HG03469 (cell line): ENCODE measurements at regions not wholly inside any gene's neighbourhood (a gene's known extent, or its start where the extent isn't known, plus 50 kb on each side); places are given as distances from the start of the nearest gene placed in this dataset.
"Not testable (repeated sequence)": the region's sequence is repeated elsewhere in the genome, so short reads cannot be mapped to it uniquely, and the experiment has no call there.

Source experiments
- ATAC-seq: cut with Tn5 transposase; IDR thresholded peaks from one replicate; pipeline ENCODE4 v1.9.1; 2021; ENCODE audit warnings: mild to moderate bottlenecking, moderate library complexity, moderate number of reproducible peaks; ENCODE audit not compliant: unreplicated experiment

GRCh38 chr2:17258861-17259260 lies 259.4 kb downstream of the RAD51AP2 start:
- no peak for ATAC-seq

GRCh38 chr2:17257189-17257909 lies 260.9 kb downstream of the RAD51AP2 start:
- no peak for ATAC-seq

- ATAC-seq: no peak
Measured at GRCh38 chr2:17255071-17255470, 263.2 kb downstream of the RAD51AP2 start.

GRCh38 chr2:17254421-17254820 lies 263.8 kb downstream of the RAD51AP2 start:
- ATAC-seq: no peak

- ATAC-seq: no peak
Measured at GRCh38 chr2:17252258-17252657, 266.0 kb downstream of the RAD51AP2 start.

GRCh38 chr2:17251171-17251570 lies 267.1 kb downstream of the RAD51AP2 start:
- no peak for ATAC-seq

GRCh38 chr2:17249249-17249648 lies 269.0 kb downstream of the RAD51AP2 start:
- ATAC-seq: no peak

GRCh38 chr2:17245906-17246305 lies 272.3 kb downstream of the RAD51AP2 start:
- no peak for ATAC-seq

GRCh38 chr2:17242813-17243485 lies 275.3 kb downstream of the RAD51AP2 start:
- ATAC-seq: no peak

- ATAC-seq: no peak
Measured at GRCh38 chr2:17239550-17239949, 278.7 kb downstream of the RAD51AP2 start.

GRCh38 chr2:17235167-17235566 lies 283.1 kb downstream of the RAD51AP2 start:
- no peak for ATAC-seq

- no peak for ATAC-seq
Measured at GRCh38 chr2:17232776-17233556, 285.3 kb downstream of the RAD51AP2 start.

GRCh38 chr2:17231394-17231965 lies 286.8 kb downstream of the RAD51AP2 start:
- ATAC-seq: no peak

GRCh38 chr2:17229414-17229813 lies 288.8 kb downstream of the RAD51AP2 start:
- no peak for ATAC-seq

- ATAC-seq: no peak
Measured at GRCh38 chr2:17228461-17228860, 289.8 kb downstream of the RAD51AP2 start.

GRCh38 chr2:17227856-17228255 lies 290.4 kb downstream of the RAD51AP2 start:
- ATAC-seq: no peak

GRCh38 chr2:17226941-17227490 lies 291.2 kb downstream of the RAD51AP2 start:
- ATAC-seq: no peak

GRCh38 chr2:17223211-17223610 lies 295.0 kb downstream of the RAD51AP2 start:
- ATAC-seq: no peak

GRCh38 chr2:17208511-17208910 lies 309.7 kb downstream of the RAD51AP2 start:
- no peak for ATAC-seq

GRCh38 chr2:17206771-17207170 lies 311.5 kb downstream of the RAD51AP2 start:
- no peak for ATAC-seq

GRCh38 chr2:17204214-17204613 lies 314.0 kb downstream of the RAD51AP2 start:
- ATAC-seq: not testable (repeated sequence)
